AG20443 (cell line): ENCODE measurements at regions not wholly inside any gene's neighbourhood (a gene's known extent, or its start where the extent isn't known, plus 50 kb on each side); places are given as distances from the start of the nearest gene placed in this dataset.

ENCODE experiments used
- DNase-seq: peaks from one replicate; pipeline ENCODE4 v3.0.0; 2012; ENCODE audit warnings: low spot score, mixed read lengths

- DNase-seq = no peak
These were observed 68.4 kb upstream of the PNMA1 start for GRCh38 chr14:73782623-73783022.

GRCh38 chr14:73780896-73781295, 66.7 kb upstream of the PNMA1 start:
- no peak for DNase-seq

GRCh38 chr14:73780391-73780790, 66.2 kb upstream of the PNMA1 start:
- DNase-seq = no peak

GRCh38 chr14:73778736-73779135, 64.6 kb upstream of the PNMA1 start:
- no peak for DNase-seq

- no peak for DNase-seq
These were observed 63.2 kb upstream of the PNMA1 start for GRCh38 chr14:73777420-73777819.

GRCh38 chr14:73776194-73776537, 62.0 kb upstream of the PNMA1 start:
- peak; percentile 63 for DNase-seq

- no peak for DNase-seq
These were observed 61.4 kb upstream of the PNMA1 start for GRCh38 chr14:73775339-73776193.

- no peak for DNase-seq
These were observed 60.5 kb upstream of the PNMA1 start for GRCh38 chr14:73774671-73775070.

GRCh38 chr14:73774241-73774570, 60.0 kb upstream of the PNMA1 start:
- no peak for DNase-seq

- DNase-seq = no peak
These were observed 59.5 kb upstream of the PNMA1 start for GRCh38 chr14:73773441-73774240.

- DNase-seq = no peak
These were observed 57.9 kb upstream of the PNMA1 start for GRCh38 chr14:73771848-73772638.

- DNase-seq = no peak
These were observed 57.0 kb upstream of the PNMA1 start for GRCh38 chr14:73770977-73771847.

GRCh38 chr14:73768107-73768506, 53.9 kb upstream of the PNMA1 start:
- no peak for DNase-seq

GRCh38 chr14:73764406-73765280, 50.5 kb upstream of the PNMA1 start:
- DNase-seq = no peak
